ENCODE measurements at regions not wholly inside any gene's neighbourhood (a gene's known extent, or its start where the extent isn't known, plus 50 kb on each side); places are given as distances from the start of the nearest gene placed in this dataset.

GRCh38 chr5:142385194-142385593, 60.4 kb upstream of the SPRY4 start:
- ATAC-seq: no peak
- ChIA-PET SMC1A (ENCODE audit: uncharacterized antibody, unreplicated experiment) (no interaction called here), POLR2A (interaction anchor here (1.1 kb wide), 1 partner anchor 60 kb away, joined by 3 read pairs; the partner anchor contains the start of gene SPRY4), RAD21 (ENCODE audit: unreplicated experiment) (no interaction called here), CTCF (interaction anchor here (1.2 kb wide), 1 partner anchor 37 kb away, joined by 4 read pairs; no protein-coding TSS in a partner anchor)
- H3K9ac ChIP-seq (ENCODE audit: control insufficient read depth, insufficient read depth, low read length): no peak overlapping the region
- BruUV-seq (replicated peaks): no TSS peak
- H3K9me3 ChIP-seq (replicated peaks; ENCODE audit: control insufficient read depth, insufficient read depth, low read length): no peaks in the 10 kb centered on the region
- no peaks in the 10 kb centered on the region for H3K79me2 ChIP-seq (ENCODE audit: control insufficient read depth, insufficient read depth, low read length)
- 69% methylated on average over 5 of the region's 5 CpGs for WGBS (ENCODE audit: insufficient coverage, insufficient replicate concordance, low lambda C conversion rate, missing lambda C conversion rate)
- no peaks in the 10 kb centered on the region for H4K20me1 ChIP-seq (ENCODE audit: control insufficient read depth, insufficient read depth)
- no peak overlapping the region for H3K4me2 ChIP-seq (ENCODE audit: control insufficient read depth, insufficient read depth)
- no peaks in the 10 kb centered on the region for H3K27me3 ChIP-seq (replicated peaks in 1 of 2; ENCODE audit: control insufficient read depth in 2 of 2, insufficient read depth in 2 of 2, low read length in 1 of 2)
- TF ChIP-seq ATF7 (IDR thresholded peaks at IDR 0.05; ENCODE audit: low read depth) (no peak), BRCA1 (IDR thresholded peaks at IDR 0.05; ENCODE audit: low read depth, low read length) (no peak), PAX8 (IDR thresholded peaks at IDR 0.05) (no peak), SUZ12 (IDR thresholded peaks at IDR 0.05; ENCODE audit: unreplicated experiment) (no peak), NR2C2 (IDR thresholded peaks at IDR 0.05; ENCODE audit: borderline replicate concordance, control insufficient read depth, insufficient read length, low read depth) (no peak), RB1 (IDR thresholded peaks at IDR 0.05; ENCODE audit: borderline replicate concordance) (no peak), EGR1 (IDR thresholded peaks at IDR 0.05; ENCODE audit: borderline replicate concordance in 1 of 2, low read depth in 2 of 2, low read length in 2 of 2) (no peak)
- TF ChIP-seq, protein P1, sequence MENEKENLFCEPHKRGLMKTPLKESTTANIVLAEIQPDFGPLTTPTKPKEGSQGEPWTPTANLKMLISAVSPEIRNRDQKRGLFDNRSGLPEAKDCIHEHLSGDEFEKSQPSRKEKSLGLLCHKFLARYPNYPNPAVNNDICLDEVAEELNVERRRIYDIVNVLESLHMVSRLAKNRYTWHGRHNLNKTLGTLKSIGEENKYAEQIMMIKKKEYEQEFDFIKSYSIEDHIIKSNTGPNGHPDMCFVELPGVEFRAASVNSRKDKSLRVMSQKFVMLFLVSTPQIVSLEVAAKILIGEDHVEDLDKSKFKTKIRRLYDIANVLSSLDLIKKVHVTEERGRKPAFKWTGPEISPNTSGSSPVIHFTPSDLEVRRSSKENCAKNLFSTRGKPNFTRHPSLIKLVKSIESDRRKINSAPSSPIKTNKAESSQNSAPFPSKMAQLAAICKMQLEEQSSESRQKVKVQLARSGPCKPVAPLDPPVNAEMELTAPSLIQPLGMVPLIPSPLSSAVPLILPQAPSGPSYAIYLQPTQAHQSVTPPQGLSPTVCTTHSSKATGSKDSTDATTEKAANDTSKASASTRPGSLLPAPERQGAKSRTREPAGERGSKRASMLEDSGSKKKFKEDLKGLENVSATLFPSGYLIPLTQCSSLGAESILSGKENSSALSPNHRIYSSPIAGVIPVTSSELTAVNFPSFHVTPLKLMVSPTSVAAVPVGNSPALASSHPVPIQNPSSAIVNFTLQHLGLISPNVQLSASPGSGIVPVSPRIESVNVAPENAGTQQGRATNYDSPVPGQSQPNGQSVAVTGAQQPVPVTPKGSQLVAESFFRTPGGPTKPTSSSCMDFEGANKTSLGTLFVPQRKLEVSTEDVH (IDR thresholded peaks at IDR 0.05; ENCODE audit: low read depth, partially characterized antibody): no peak
- TF ChIP-seq, protein P2, sequence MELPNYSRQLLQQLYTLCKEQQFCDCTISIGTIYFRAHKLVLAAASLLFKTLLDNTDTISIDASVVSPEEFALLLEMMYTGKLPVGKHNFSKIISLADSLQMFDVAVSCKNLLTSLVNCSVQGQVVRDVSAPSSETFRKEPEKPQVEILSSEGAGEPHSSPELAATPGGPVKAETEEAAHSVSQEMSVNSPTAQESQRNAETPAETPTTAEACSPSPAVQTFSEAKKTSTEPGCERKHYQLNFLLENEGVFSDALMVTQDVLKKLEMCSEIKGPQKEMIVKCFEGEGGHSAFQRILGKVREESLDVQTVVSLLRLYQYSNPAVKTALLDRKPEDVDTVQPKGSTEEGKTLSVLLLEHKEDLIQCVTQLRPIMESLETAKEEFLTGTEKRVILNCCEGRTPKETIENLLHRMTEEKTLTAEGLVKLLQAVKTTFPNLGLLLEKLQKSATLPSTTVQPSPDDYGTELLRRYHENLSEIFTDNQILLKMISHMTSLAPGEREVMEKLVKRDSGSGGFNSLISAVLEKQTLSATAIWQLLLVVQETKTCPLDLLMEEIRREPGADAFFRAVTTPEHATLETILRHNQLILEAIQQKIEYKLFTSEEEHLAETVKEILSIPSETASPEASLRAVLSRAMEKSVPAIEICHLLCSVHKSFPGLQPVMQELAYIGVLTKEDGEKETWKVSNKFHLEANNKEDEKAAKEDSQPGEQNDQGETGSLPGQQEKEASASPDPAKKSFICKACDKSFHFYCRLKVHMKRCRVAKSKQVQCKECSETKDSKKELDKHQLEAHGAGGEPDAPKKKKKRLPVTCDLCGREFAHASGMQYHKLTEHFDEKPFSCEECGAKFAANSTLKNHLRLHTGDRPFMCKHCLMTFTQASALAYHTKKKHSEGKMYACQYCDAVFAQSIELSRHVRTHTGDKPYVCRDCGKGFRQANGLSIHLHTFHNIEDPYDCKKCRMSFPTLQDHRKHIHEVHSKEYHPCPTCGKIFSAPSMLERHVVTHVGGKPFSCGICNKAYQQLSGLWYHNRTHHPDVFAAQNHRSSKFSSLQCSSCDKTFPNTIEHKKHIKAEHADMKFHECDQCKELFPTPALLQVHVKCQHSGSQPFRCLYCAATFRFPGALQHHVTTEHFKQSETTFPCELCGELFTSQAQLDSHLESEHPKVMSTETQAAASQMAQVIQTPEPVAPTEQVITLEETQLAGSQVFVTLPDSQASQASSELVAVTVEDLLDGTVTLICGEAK (IDR thresholded peaks at IDR 0.05; ENCODE audit: borderline replicate concordance): no peak
- no peak overlapping the region for H2AFZ ChIP-seq (ENCODE audit: control insufficient read depth, low read depth, low read length)
- no peak overlapping the region for H3K4me3 ChIP-seq
- H3K27ac ChIP-seq (ENCODE audit: control insufficient read depth, insufficient read depth): no peak overlapping the region
- in situ Hi-C loops (cut with MboI): no loop called here
- FAIRE-seq: no peak
- no peak for DNase-seq (ENCODE audit: low read depth, low spot score)
- no peaks in the 10 kb centered on the region for H3K36me3 ChIP-seq (ENCODE audit: control insufficient read depth in 2 of 2, insufficient read depth in 2 of 2, low read length in 1 of 2)
- intact Hi-C loops (cut with micrococcal nuclease; ENCODE audit: unreplicated experiment): no loop called here
- H3K4me1 ChIP-seq (ENCODE audit: control insufficient read depth, insufficient read depth, low read length): no peaks in the 10 kb centered on the region; the same call in 1 of the 2 replicates

Data from GM12878 (cell line).